ENCODE measurements at regions not wholly inside any gene's neighbourhood (a gene's known extent, or its start where the extent isn't known, plus 50 kb on each side); places are given as distances from the start of the nearest gene placed in this dataset.

DNA sequence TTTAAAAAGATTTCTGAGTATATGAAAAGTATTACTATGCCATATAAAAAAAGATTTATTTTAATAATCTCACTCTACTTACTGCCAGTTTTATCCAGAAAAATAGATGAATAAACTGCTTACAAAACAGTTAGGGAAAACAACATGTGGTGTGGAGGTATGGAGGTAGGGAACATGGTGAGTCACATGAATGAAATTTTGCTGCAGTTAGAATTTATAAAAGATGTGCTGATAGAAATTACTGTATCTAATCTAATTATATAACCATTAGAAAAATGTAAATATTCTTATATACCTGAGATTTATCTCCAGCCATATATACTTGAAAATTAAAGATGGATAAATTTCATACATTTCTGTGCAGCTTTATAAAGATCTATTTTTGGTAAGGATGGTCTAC, 184.0 kb upstream of the ANK2 start:
- no peaks in the 10 kb centered on the region for H3K79me2 ChIP-seq (ENCODE audit: control insufficient read depth, insufficient read depth, low read length)
- ChIA-PET CTCF (no interaction called here), POLR2A (no interaction called here)
- no peak overlapping the region for H3K4me3 ChIP-seq (replicated peaks in 1 of 3; ENCODE audit: insufficient read depth in 1 of 3, low read depth in 1 of 3, low read length in 3 of 3)
- H3K36me3 ChIP-seq (ENCODE audit: control insufficient read depth in 2 of 2, extremely low read depth in 1 of 2, insufficient read depth in 2 of 2, low read length in 2 of 2): no peaks in the 10 kb centered on the region
- no peaks in the 10 kb centered on the region for H3K4me1 ChIP-seq (ENCODE audit: control insufficient read depth, extremely low read depth, insufficient read depth, low read length)
- no peak overlapping the region for H2AFZ ChIP-seq (ENCODE audit: low read depth, low read length)
- no peaks in the 10 kb centered on the region for H3K27me3 ChIP-seq (ENCODE audit: control insufficient read depth in 2 of 2, insufficient read depth in 2 of 2, low read length in 2 of 2)
- no peaks in the 10 kb centered on the region for H3K9me3 ChIP-seq (replicated peaks; ENCODE audit: control insufficient read depth, insufficient read depth, low read length)
- no peak overlapping the region for H3K27ac ChIP-seq (ENCODE audit: insufficient read depth, low read depth, low read length)
- no peak overlapping the region for H3K9ac ChIP-seq (replicated peaks; ENCODE audit: extremely low read depth, insufficient read depth, low read length)
- no peak overlapping the region for H3K4me2 ChIP-seq (ENCODE audit: insufficient read depth, low read length)
- dilution Hi-C loops (cut with MboI; ENCODE audit: extremely low pct_ligation_motif_present, low sequenced_read_pairs) (no loop called here), intact Hi-C loops (cut with micrococcal nuclease) (no loop called here)
- H4K20me1 ChIP-seq (replicated peaks; ENCODE audit: control insufficient read depth, extremely low read depth, insufficient read depth, low read length): no peaks in the 10 kb centered on the region
- BruUV-seq (replicated peaks): no TSS peak
- no peaks in the 10 kb centered on the region for H3K9me1 ChIP-seq (replicated peaks; ENCODE audit: control insufficient read depth, extremely low read depth, insufficient read depth, low read length)
- no peak for DNase-seq (ENCODE audit: low read depth, low spot score)
- FAIRE-seq: no peak
- no peak for TF ChIP-seq POLR2A (IDR thresholded peaks at IDR 0.05; ENCODE audit: low read depth, low read length)
- no peak for TF ChIP-seq POLR2AphosphoS5 (IDR thresholded peaks at IDR 0.05; ENCODE audit: insufficient read depth, low read depth, low read length)
- no peak for TF ChIP-seq GATA2 (IDR thresholded peaks at IDR 0.05; ENCODE audit: insufficient read depth, insufficient read length, low read depth, low read length)
- TF ChIP-seq, protein P1, sequence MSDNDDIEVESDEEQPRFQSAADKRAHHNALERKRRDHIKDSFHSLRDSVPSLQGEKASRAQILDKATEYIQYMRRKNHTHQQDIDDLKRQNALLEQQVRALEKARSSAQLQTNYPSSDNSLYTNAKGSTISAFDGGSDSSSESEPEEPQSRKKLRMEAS (IDR thresholded peaks at IDR 0.05; ENCODE audit: insufficient read depth, insufficient read length): no peak
- TF ChIP-seq, protein P2, sequence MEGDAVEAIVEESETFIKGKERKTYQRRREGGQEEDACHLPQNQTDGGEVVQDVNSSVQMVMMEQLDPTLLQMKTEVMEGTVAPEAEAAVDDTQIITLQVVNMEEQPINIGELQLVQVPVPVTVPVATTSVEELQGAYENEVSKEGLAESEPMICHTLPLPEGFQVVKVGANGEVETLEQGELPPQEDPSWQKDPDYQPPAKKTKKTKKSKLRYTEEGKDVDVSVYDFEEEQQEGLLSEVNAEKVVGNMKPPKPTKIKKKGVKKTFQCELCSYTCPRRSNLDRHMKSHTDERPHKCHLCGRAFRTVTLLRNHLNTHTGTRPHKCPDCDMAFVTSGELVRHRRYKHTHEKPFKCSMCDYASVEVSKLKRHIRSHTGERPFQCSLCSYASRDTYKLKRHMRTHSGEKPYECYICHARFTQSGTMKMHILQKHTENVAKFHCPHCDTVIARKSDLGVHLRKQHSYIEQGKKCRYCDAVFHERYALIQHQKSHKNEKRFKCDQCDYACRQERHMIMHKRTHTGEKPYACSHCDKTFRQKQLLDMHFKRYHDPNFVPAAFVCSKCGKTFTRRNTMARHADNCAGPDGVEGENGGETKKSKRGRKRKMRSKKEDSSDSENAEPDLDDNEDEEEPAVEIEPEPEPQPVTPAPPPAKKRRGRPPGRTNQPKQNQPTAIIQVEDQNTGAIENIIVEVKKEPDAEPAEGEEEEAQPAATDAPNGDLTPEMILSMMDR (IDR thresholded peaks at IDR 0.05; ENCODE audit: extremely low read depth in 1 of 2, insufficient read depth in 1 of 2, low read depth in 1 of 2, low read length in 2 of 2): no peak
- TF ChIP-seq MYC (IDR thresholded peaks at IDR 0.05; ENCODE audit: low read depth, low read length): no peak
- TF ChIP-seq FOS (IDR thresholded peaks at IDR 0.05; ENCODE audit: borderline replicate concordance, insufficient read depth, low read length): no peak
- no peak for TF ChIP-seq JUN (IDR thresholded peaks at IDR 0.05; ENCODE audit: borderline replicate concordance, insufficient read depth, insufficient read length, low read depth)
- TF ChIP-seq EZH2 (IDR thresholded peaks at IDR 0.05; ENCODE audit: borderline replicate concordance, low read depth, low read length, severe bottlenecking): no peak
